Stomach (tissue), 8 donors: ENCODE measurements at regions not wholly inside any gene's neighbourhood (a gene's known extent, or its start where the extent isn't known, plus 50 kb on each side); places are given as distances from the start of the nearest gene placed in this dataset.

Source experiments
- DNase-seq, 2 donors: peaks; one replicate each; pipeline versions ENCODE4 v3.0.0 to v3.0.0-alpha.2; 2013 to 2019
- H3K27ac ChIP-seq, 5 donors: fragments of 200-600 bp in 4 of 5; sonication (generic) in 4 of 5; one replicate each; pipeline ENCODE4 v1.5.1; 2013 to 2019; ENCODE audit warnings: mild to moderate bottlenecking in 1 of 5, moderate library complexity in 1 of 5
- H3K27me3 ChIP-seq, 3 donors: fragments of 200-600 bp; sonication (generic); one replicate each; pipeline ENCODE4 v1.5.1; 2017 to 2019; ENCODE audit warnings: mixed run types in 1 of 3
- H3K36me3 ChIP-seq, 4 donors: fragments of 200-600 bp; sonication (generic); 1 replicate in 3 of 4; 2 replicates in 1 of 4; pipeline ENCODE4 v1.5.1; 2016 to 2019
- H3K4me1 ChIP-seq, 4 donors: fragments of 200-600 bp; sonication (generic); one replicate each; pipeline ENCODE4 v1.5.1; 2016 to 2019
- H3K4me3 ChIP-seq, 4 donors: fragments of 200-600 bp; sonication (generic) in 3 of 4; one replicate each; pipeline ENCODE4 v1.5.1; 2016 to 2019; ENCODE audit warnings: mild to moderate bottlenecking in 1 of 4
- H3K9me3 ChIP-seq, 4 donors: fragments of 200-600 bp; sonication (generic); one replicate each; pipeline ENCODE4 v1.5.1; 2016 to 2019
- CTCF ChIP-seq, 7 experiments: fragments of 450-650 bp in 4 of 7; fragments of 200-600 bp in 3 of 7; sonication (generic) in 3 of 7; IDR thresholded peaks; one replicate each; pipeline ENCODE4 v1.5.1; 2016 to 2019; ENCODE audit warnings: antibody characterized with exemption in 7 of 7, control low read depth in 2 of 7, mild to moderate bottlenecking in 1 of 7
- EP300 ChIP-seq: sonication (generic); formaldehyde crosslinking; IDR thresholded peaks from one replicate; pipeline ENCODE4 v1.6.1; 2017; ENCODE audit warnings: antibody characterized with exemption
- POLR2A ChIP-seq, 4 donors: fragments of 450-650 bp; IDR thresholded peaks; one replicate each; pipeline ENCODE4 v1.6.1; 2016; ENCODE audit warnings: antibody characterized with exemption in 4 of 4, control low read depth in 2 of 4, mild to moderate bottlenecking in 1 of 4, moderate library complexity in 1 of 4
- POLR2AphosphoS5 ChIP-seq, 3 donors: sonication (generic); formaldehyde crosslinking; IDR thresholded peaks; one replicate each; pipeline ENCODE4 v1.6.1; 2016; ENCODE audit warnings: antibody characterized with exemption in 3 of 3
- WGBS, 5 donors: extraction: QIAGEN DNeasy Blood & Tissue Kit in 3 of 5; methylation state at CpG; one replicate each; pipeline versions ENCODE4 v1.1.5 to v1.1.7; 2013 to 2018; 5-methylcytosine and 5-hydroxymethylcytosine counted together
- intact Hi-C: fragments of 100-400 bp; cut with DNase I; formaldehyde crosslinking; loops from one replicate; pipeline ENCODE4 v1.15.1; 2023; ENCODE audit warnings: low total_unique reads
- donor health status: healthy with polysubstance abuse.
- donor health status: Bipolar disorder and iron deficiency.
- donor health status: healthy.

DNA sequence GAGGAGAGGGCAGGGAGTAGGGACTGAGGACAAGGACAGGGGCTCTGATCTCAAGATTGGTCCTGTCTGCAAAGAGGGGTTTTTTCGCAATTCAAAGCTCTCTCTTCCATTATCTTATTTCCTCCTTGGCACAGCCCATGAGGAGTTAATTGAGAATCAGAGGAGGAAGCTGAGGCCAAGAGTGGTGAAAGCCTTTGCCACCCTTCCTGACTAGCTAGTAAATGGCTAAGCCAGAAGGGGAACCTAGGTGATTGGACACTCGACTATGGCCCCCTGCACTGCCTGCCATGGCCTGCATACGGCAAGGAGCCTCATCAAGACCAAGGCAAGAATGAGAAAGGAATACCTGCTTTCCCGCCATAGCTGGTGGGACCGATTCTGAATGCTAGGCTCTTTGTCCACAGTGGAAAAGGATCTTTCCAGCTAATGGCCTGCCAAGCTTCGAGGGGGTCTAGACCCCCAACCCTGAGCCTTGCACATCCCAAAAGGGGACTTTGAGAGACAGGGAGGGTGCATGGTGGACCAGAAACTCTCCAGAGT is 237.9 kb downstream of the HAUS1 start:
- no peak for DNase-seq
- intact Hi-C loops, result no loop called here
- no peak for TF ChIP-seq EP300
- TF ChIP-seq POLR2AphosphoS5 (IDR thresholded peaks at IDR 0.05), result no peak
- TF ChIP-seq POLR2A (IDR thresholded peaks at IDR 0.05), result no peak
- no peak for TF ChIP-seq CTCF (IDR thresholded peaks at IDR 0.05)
- WGBS, 5 donors, result 58 to 78% (median 74%) methylated on average over 5 to 6 of the region's 6 CpGs
- H3K27ac ChIP-seq, result no peak overlapping the region
- peaks cover 0 to 22% (median 3%) of the 10 kb centered on the region in 3 donors for H3K27me3 ChIP-seq
- H3K9me3 ChIP-seq, result no peaks in the 10 kb centered on the region
- no peak overlapping the region for H3K4me3 ChIP-seq
- H3K36me3 ChIP-seq, result no peaks in the 10 kb centered on the region
- peaks cover 0 to 7% (median 2%) of the 10 kb centered on the region in 4 donors for H3K4me1 ChIP-seq

GRCh38 chr18:46343456-46343855 is 239.3 kb downstream of the HAUS1 start:
- peaks cover 0 to 7% (median 0%) of the 10 kb centered on the region in 4 donors for H3K4me1 ChIP-seq
- H3K9me3 ChIP-seq, result no peaks in the 10 kb centered on the region
- H3K27ac ChIP-seq, result no peak overlapping the region
- H3K4me3 ChIP-seq, result no peak overlapping the region
- H3K36me3 ChIP-seq, result no peaks in the 10 kb centered on the region
- TF ChIP-seq POLR2A (IDR thresholded peaks at IDR 0.05), result no peak
- TF ChIP-seq POLR2AphosphoS5 (IDR thresholded peaks at IDR 0.05), result no peak
- no peak for TF ChIP-seq CTCF (IDR thresholded peaks at IDR 0.05)
- no peak for TF ChIP-seq EP300
- WGBS, 5 donors, result 76 to 85% (median 79%) methylated on average over 7 of the region's 7 CpGs
- no peak for DNase-seq
- H3K27me3 ChIP-seq, result peaks cover 0 to 13% (median 0%) of the 10 kb centered on the region in 3 donors
- intact Hi-C loops, result no loop called here

- peak in 1 of 2 donors; percentile 74 for DNase-seq
- intact Hi-C loops, result no loop called here
- H3K4me1 ChIP-seq, result peaks cover 0 to 7% (median 0%) of the 10 kb centered on the region in 4 donors
- 25 to 61% (median 40%) methylated on average over 7 to 10 of the region's 10 CpGs for WGBS, 5 donors
- H3K4me3 ChIP-seq, result no peak overlapping the region
- no peaks in the 10 kb centered on the region for H3K36me3 ChIP-seq
- H3K9me3 ChIP-seq, result no peaks in the 10 kb centered on the region
- H3K27me3 ChIP-seq, result peaks cover 0 to 13% (median 0%) of the 10 kb centered on the region in 3 donors
- no peak for TF ChIP-seq CTCF (IDR thresholded peaks at IDR 0.05)
- no peak for TF ChIP-seq POLR2A (IDR thresholded peaks at IDR 0.05)
- no peak for TF ChIP-seq EP300
- no peak for TF ChIP-seq POLR2AphosphoS5 (IDR thresholded peaks at IDR 0.05)
- no peak overlapping the region for H3K27ac ChIP-seq
Measured at GRCh38 chr18:46343931-46344372, 239.8 kb downstream of the HAUS1 start.

DNA sequence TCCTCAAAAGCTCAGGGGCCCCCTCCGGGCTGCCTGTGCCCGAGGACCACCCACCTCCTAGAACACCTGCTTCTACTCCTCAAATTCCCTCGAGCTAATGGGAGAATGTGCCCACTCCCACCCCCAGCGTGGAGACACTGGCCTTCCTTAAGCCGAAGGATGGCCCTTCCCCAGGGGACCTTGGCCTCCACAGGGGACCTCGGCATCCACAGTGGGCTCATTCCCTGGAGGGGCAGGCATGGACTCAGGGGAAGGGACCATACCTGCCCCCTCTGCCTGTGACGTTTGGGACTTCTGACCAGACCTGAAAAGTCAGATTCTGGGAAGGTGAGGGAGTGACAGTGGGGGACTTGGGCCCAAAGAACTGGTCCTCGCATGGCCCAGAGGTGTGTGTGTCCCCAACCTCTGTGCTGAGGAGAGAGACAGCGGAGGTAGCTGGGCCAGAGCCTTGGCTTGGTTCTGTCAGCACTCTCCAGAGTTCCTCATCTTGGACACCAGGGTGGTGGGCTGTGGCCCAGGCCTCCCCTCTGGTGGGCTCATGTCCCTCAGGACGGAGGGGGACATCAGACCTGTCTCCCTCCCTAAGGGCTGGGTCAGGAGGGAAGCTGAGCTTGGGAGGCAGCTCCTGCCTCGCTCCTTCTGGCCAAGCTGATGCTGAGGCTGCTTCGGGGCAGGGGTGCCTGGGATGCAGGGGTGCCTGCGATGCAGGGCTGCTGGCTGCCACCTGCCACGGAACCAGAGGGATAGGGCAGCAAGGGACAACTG is 240.4 kb downstream of the HAUS1 start:
- no peak overlapping the region for H3K4me3 ChIP-seq
- no peak overlapping the region for H3K27ac ChIP-seq
- TF ChIP-seq POLR2AphosphoS5 (IDR thresholded peaks at IDR 0.05) (no peak), EP300 (no peak), CTCF (IDR thresholded peaks at IDR 0.05) (no peak), POLR2A (IDR thresholded peaks at IDR 0.05) (no peak)
- intact Hi-C loops, result no loop called here
- DNase-seq, result no peak
- peaks cover 0 to 7% (median 0%) of the 10 kb centered on the region in 4 donors for H3K4me1 ChIP-seq
- H3K27me3 ChIP-seq, result peaks cover 0 to 13% (median 0%) of the 10 kb centered on the region in 3 donors
- H3K9me3 ChIP-seq, result no peaks in the 10 kb centered on the region
- no peaks in the 10 kb centered on the region for H3K36me3 ChIP-seq
- 71 to 82% (median 77%) methylated on average over 9 to 14 of the region's 14 CpGs for WGBS, 5 donors
